ENCODE measurements at regions not wholly inside any gene's neighbourhood (a gene's known extent, or its start where the extent isn't known, plus 50 kb on each side); places are given as distances from the start of the nearest gene placed in this dataset.

- TF ChIP-seq CTCF (IDR thresholded peaks at IDR 0.05), result no peak
- no peak for TF ChIP-seq REST (IDR thresholded peaks at IDR 0.05; ENCODE audit: insufficient read depth in 1 of 2, low read depth in 2 of 2, low read length in 1 of 2)
- no peak for TF ChIP-seq SIN3A (IDR thresholded peaks at IDR 0.05; ENCODE audit: borderline replicate concordance, insufficient read depth, low read depth, low read length)
Observed at GRCh38 chr2:66082581-66082980, 352.3 kb upstream of the MEIS1 start.

Data from Panc1 (cell line).